ENCODE measurements at regions not wholly inside any gene's neighbourhood (a gene's known extent, or its start where the extent isn't known, plus 50 kb on each side); places are given as distances from the start of the nearest gene placed in this dataset.

- no peak overlapping the region for H3K4me3 ChIP-seq (ENCODE audit: low read depth, low read length)
- TF ChIP-seq CTCF (IDR thresholded peaks at IDR 0.05; ENCODE audit: insufficient read depth, low read length, poor library complexity, severe bottlenecking) = no peak
- no peaks in the 10 kb centered on the region for H3K36me3 ChIP-seq (ENCODE audit: control insufficient read depth, insufficient read depth, low read length)
Observed at GRCh38 chr11:92384802-92385201, 160.2 kb downstream of the FAT3 start.

GRCh38 chr11:92386577-92386976, 162.0 kb downstream of the FAT3 start:
- H3K27me3 ChIP-seq (ENCODE audit: control insufficient read depth, insufficient read depth, low read length) = no peaks in the 10 kb centered on the region
- no peaks in the 10 kb centered on the region for H3K36me3 ChIP-seq (ENCODE audit: control insufficient read depth, insufficient read depth, low read length)
- DNase-seq (ENCODE audit: low read depth) = no peak
- TF ChIP-seq CTCF (IDR thresholded peaks at IDR 0.05; ENCODE audit: insufficient read depth, low read length, poor library complexity, severe bottlenecking) = no peak
- H3K4me3 ChIP-seq (ENCODE audit: low read depth, low read length) = no peak overlapping the region

More at GRCh38 chr11:92384802-92385201, 160.2 kb downstream of the FAT3 start:
- no peaks in the 10 kb centered on the region for H3K27me3 ChIP-seq (ENCODE audit: control insufficient read depth, insufficient read depth, low read length)
- no peak for DNase-seq (ENCODE audit: low read depth)

GRCh38 chr11:92387859-92388258, 163.2 kb downstream of the FAT3 start:
- DNase-seq (ENCODE audit: low read depth) = no peak
- Histone ChIP-seq H3K27me3 (ENCODE audit: control insufficient read depth, insufficient read depth, low read length) (no peaks in the 10 kb centered on the region), H3K4me3 (ENCODE audit: low read depth, low read length) (no peak overlapping the region), H3K36me3 (ENCODE audit: control insufficient read depth, insufficient read depth, low read length) (no peaks in the 10 kb centered on the region)
- no peak for TF ChIP-seq CTCF (IDR thresholded peaks at IDR 0.05; ENCODE audit: insufficient read depth, low read length, poor library complexity, severe bottlenecking)

GRCh38 chr11:92388380-92388779, 163.8 kb downstream of the FAT3 start:
- Histone ChIP-seq H3K36me3 (ENCODE audit: control insufficient read depth, insufficient read depth, low read length) (no peaks in the 10 kb centered on the region), H3K27me3 (ENCODE audit: control insufficient read depth, insufficient read depth, low read length) (no peaks in the 10 kb centered on the region), H3K4me3 (ENCODE audit: low read depth, low read length) (no peak overlapping the region)
- DNase-seq (ENCODE audit: low read depth) = no peak
- peak; percentile 26 for TF ChIP-seq CTCF (IDR thresholded peaks at IDR 0.05; ENCODE audit: insufficient read depth, low read length, poor library complexity, severe bottlenecking)

GRCh38 chr11:92390783-92391182, 166.2 kb downstream of the FAT3 start:
- no peak for TF ChIP-seq CTCF (IDR thresholded peaks at IDR 0.05; ENCODE audit: insufficient read depth, low read length, poor library complexity, severe bottlenecking)
- no peak for DNase-seq (ENCODE audit: low read depth)

GRCh38 chr11:92391364-92391763, 166.7 kb downstream of the FAT3 start:
- Histone ChIP-seq H3K4me3 (ENCODE audit: low read depth, low read length) (no peak overlapping the region), H3K27me3 (ENCODE audit: control insufficient read depth, insufficient read depth, low read length) (no peaks in the 10 kb centered on the region), H3K36me3 (ENCODE audit: control insufficient read depth, insufficient read depth, low read length) (no peaks in the 10 kb centered on the region)
- no peak for TF ChIP-seq CTCF (IDR thresholded peaks at IDR 0.05; ENCODE audit: insufficient read depth, low read length, poor library complexity, severe bottlenecking)
- DNase-seq (ENCODE audit: low read depth) = no peak

More at GRCh38 chr11:92390783-92391182, 166.2 kb downstream of the FAT3 start:
- Histone ChIP-seq H3K27me3 (ENCODE audit: control insufficient read depth, insufficient read depth, low read length) (no peaks in the 10 kb centered on the region), H3K36me3 (ENCODE audit: control insufficient read depth, insufficient read depth, low read length) (no peaks in the 10 kb centered on the region), H3K4me3 (ENCODE audit: low read depth, low read length) (no peak overlapping the region)
